ENCODE measurements at regions not wholly inside any gene's neighbourhood (a gene's known extent, or its start where the extent isn't known, plus 50 kb on each side); places are given as distances from the start of the nearest gene placed in this dataset.

DNA sequence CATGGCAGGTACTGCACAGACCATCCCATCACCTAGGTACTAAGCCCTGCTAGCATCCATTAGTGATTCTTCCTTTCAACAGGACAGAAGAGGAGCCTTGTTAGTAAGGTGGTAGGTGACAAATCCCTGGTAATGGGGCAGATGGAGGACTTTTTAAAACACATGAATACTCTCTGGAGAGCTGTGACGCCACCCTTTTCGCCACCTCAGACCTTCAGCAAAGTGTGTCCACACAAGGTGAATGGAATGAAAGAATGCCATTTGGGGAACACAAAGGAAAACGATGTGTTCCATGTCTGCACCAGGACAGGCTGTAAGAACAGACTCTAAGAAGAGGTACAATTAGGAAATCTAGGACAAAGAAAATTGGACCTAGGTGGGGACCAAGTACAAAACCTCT is 110.5 kb upstream of the CARMIL1 start:
- TF ChIP-seq, protein P1, sequence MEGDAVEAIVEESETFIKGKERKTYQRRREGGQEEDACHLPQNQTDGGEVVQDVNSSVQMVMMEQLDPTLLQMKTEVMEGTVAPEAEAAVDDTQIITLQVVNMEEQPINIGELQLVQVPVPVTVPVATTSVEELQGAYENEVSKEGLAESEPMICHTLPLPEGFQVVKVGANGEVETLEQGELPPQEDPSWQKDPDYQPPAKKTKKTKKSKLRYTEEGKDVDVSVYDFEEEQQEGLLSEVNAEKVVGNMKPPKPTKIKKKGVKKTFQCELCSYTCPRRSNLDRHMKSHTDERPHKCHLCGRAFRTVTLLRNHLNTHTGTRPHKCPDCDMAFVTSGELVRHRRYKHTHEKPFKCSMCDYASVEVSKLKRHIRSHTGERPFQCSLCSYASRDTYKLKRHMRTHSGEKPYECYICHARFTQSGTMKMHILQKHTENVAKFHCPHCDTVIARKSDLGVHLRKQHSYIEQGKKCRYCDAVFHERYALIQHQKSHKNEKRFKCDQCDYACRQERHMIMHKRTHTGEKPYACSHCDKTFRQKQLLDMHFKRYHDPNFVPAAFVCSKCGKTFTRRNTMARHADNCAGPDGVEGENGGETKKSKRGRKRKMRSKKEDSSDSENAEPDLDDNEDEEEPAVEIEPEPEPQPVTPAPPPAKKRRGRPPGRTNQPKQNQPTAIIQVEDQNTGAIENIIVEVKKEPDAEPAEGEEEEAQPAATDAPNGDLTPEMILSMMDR (IDR thresholded peaks at IDR 0.05), result no peak
- TF ChIP-seq POLR2A (IDR thresholded peaks at IDR 0.05) (no peak), EP300 (IDR thresholded peaks at IDR 0.05) (no peak)
